Colonic mucosa (tissue), 4 donors: ENCODE measurements at regions not wholly inside any gene's neighbourhood (a gene's known extent, or its start where the extent isn't known, plus 50 kb on each side); places are given as distances from the start of the nearest gene placed in this dataset.

Source experiments
- DNase-seq: peaks from one replicate; pipeline ENCODE4 v3.0.0-alpha.2; 2020
- H3K27ac ChIP-seq: fragments of 200-600 bp; one replicate; pipeline ENCODE4 v1.8.0; 2021
- H3K27me3 ChIP-seq: fragments of 200-600 bp; one replicate; pipeline ENCODE4 v1.8.0; 2021
- H3K36me3 ChIP-seq: fragments of 200-600 bp; one replicate; pipeline ENCODE4 v1.8.0; 2021
- H3K4me1 ChIP-seq: fragments of 200-600 bp; one replicate; pipeline ENCODE4 v1.8.0; 2021; ENCODE audit warnings: mild to moderate bottlenecking
- H3K4me3 ChIP-seq: fragments of 200-600 bp; one replicate; pipeline ENCODE4 v1.8.0; 2021
- H3K9ac ChIP-seq, 2 donors: one replicate each; pipeline ENCODE4 v1.7.0; 2013; ENCODE audit warnings: control low read depth in 2 of 2, low read depth in 2 of 2, low read length in 2 of 2
- H3K9me3 ChIP-seq: fragments of 200-600 bp; one replicate; pipeline ENCODE4 v1.8.0; 2021
- CTCF ChIP-seq: fragments of 200-600 bp; IDR thresholded peaks from one replicate; pipeline ENCODE4 v1.8.0; 2022; ENCODE audit warnings: antibody characterized with exemption, mild to moderate bottlenecking
- intact Hi-C: fragments of 100-400 bp; cut with DNase I; formaldehyde crosslinking; loops from one replicate; pipeline ENCODE4 v1.14.1; 2022
- donor health status: healthy.
- donor health status: DM: no; HTN: no; CAD: no.
- donor health status: DM: no; HTN: no; CAD: no.

GRCh38 chr16:73956587-73957494, 339.8 kb upstream of the PSMD7 start:
- peak; percentile 62 for DNase-seq
- Histone ChIP-seq H3K4me1 (no peaks in the 10 kb centered on the region), H3K27ac (no peak overlapping the region), H3K9me3 (no peaks in the 10 kb centered on the region), H3K4me3 (no peak overlapping the region), H3K36me3 (no peaks in the 10 kb centered on the region), H3K9ac (no peak overlapping the region), H3K27me3 (no peaks in the 10 kb centered on the region)
- intact Hi-C loops, result loop anchor here (5.0 kb wide), 1 partner anchor 75 kb away; no protein-coding TSS in a partner anchor
- TF ChIP-seq CTCF, result peak; percentile 86

GRCh38 chr16:73955702-73956101, 340.9 kb upstream of the PSMD7 start:
- Histone ChIP-seq H3K27ac (no peak overlapping the region), H3K4me3 (no peak overlapping the region), H3K9ac (no peak overlapping the region), H3K4me1 (no peaks in the 10 kb centered on the region), H3K36me3 (no peaks in the 10 kb centered on the region), H3K9me3 (no peaks in the 10 kb centered on the region), H3K27me3 (no peaks in the 10 kb centered on the region)
- intact Hi-C loops, result loop anchor here (5.0 kb wide), 1 partner anchor 77 kb away; no protein-coding TSS in a partner anchor
- no peak for DNase-seq
- no peak for TF ChIP-seq CTCF

- Histone ChIP-seq H3K36me3 (no peaks in the 10 kb centered on the region), H3K27me3 (no peaks in the 10 kb centered on the region), H3K27ac (no peak overlapping the region), H3K4me3 (no peak overlapping the region), H3K9ac (no peak overlapping the region), H3K4me1 (no peaks in the 10 kb centered on the region), H3K9me3 (no peaks in the 10 kb centered on the region)
- DNase-seq, result no peak
- intact Hi-C loops, result loop anchor here (5.0 kb wide), 1 partner anchor 77 kb away; no protein-coding TSS in a partner anchor
- TF ChIP-seq CTCF, result no peak
Measured at GRCh38 chr16:73955255-73955654, 341.4 kb upstream of the PSMD7 start.

GRCh38 chr16:73951481-73951880, 345.1 kb upstream of the PSMD7 start:
- Histone ChIP-seq H3K4me1 (peaks cover 4% of the 10 kb centered on the region), H3K4me3 (no peak overlapping the region), H3K9me3 (no peaks in the 10 kb centered on the region), H3K9ac (no peak overlapping the region), H3K27me3 (no peaks in the 10 kb centered on the region), H3K27ac (no peak overlapping the region), H3K36me3 (no peaks in the 10 kb centered on the region)
- DNase-seq, result peak; percentile 19
- TF ChIP-seq CTCF, result no peak
- intact Hi-C loops, result no loop called here

GRCh38 chr16:73949574-73950320, 346.9 kb upstream of the PSMD7 start:
- intact Hi-C loops, result no loop called here
- Histone ChIP-seq H3K27ac (peak overlapping the region; percentile 34), H3K4me3 (no peak overlapping the region), H3K4me1 (peaks cover 4% of the 10 kb centered on the region), H3K27me3 (no peaks in the 10 kb centered on the region), H3K9ac (no peak overlapping the region), H3K9me3 (no peaks in the 10 kb centered on the region), H3K36me3 (no peaks in the 10 kb centered on the region)
- TF ChIP-seq CTCF, result no peak
- no peak for DNase-seq
